GM18511 (cell line): ENCODE measurements at regions not wholly inside any gene's neighbourhood (a gene's known extent, or its start where the extent isn't known, plus 50 kb on each side); places are given as distances from the start of the nearest gene placed in this dataset.

ENCODE experiments used
- ATAC-seq: cut with Tn5 transposase; IDR thresholded peaks from one replicate; pipeline ENCODE4 v1.9.1; 2021; ENCODE audit warnings: mild to moderate bottlenecking, moderate library complexity; ENCODE audit not compliant: unreplicated experiment

- ATAC-seq: no peak
Observed at GRCh38 chr9:108217431-108218349, 638.1 kb downstream of the ACTL7B start.

- ATAC-seq: no peak
Observed at GRCh38 chr9:108213511-108213910, 642.3 kb downstream of the ACTL7B start.

GRCh38 chr9:108212184-108212583 lies 643.6 kb downstream of the ACTL7B start:
- ATAC-seq: no peak

- no peak for ATAC-seq
Observed at GRCh38 chr9:108211411-108211955, 644.3 kb downstream of the ACTL7B start.

GRCh38 chr9:108209132-108209685 lies 646.6 kb downstream of the ACTL7B start:
- no peak for ATAC-seq

- ATAC-seq: no peak
Observed at GRCh38 chr9:108207561-108208165, 648.1 kb downstream of the ACTL7B start.

- no peak for ATAC-seq
Observed at GRCh38 chr9:108205276-108205675, 650.5 kb downstream of the ACTL7B start.

- no peak for ATAC-seq
Observed at GRCh38 chr9:108197899-108198298, 657.9 kb downstream of the ACTL7B start.

- ATAC-seq: no peak
Observed at GRCh38 chr9:108197008-108197365, 658.8 kb downstream of the ACTL7B start.

- no peak for ATAC-seq
Observed at GRCh38 chr9:108196332-108197007, 659.3 kb downstream of the ACTL7B start.

GRCh38 chr9:108194154-108194553 lies 661.6 kb downstream of the ACTL7B start:
- ATAC-seq: no peak

- no peak for ATAC-seq
Observed at GRCh38 chr9:108193026-108193710, 662.6 kb downstream of the ACTL7B start.

GRCh38 chr9:108191065-108191464 lies 664.7 kb downstream of the ACTL7B start:
- ATAC-seq: no peak

GRCh38 chr9:108188976-108189375 lies 666.8 kb downstream of the ACTL7B start:
- no peak for ATAC-seq

GRCh38 chr9:108188482-108188881 lies 667.3 kb downstream of the ACTL7B start:
- no peak for ATAC-seq

GRCh38 chr9:108186642-108187395 lies 669.0 kb downstream of the ACTL7B start:
- no peak for ATAC-seq

- no peak for ATAC-seq
Observed at GRCh38 chr9:108185613-108186012, 670.2 kb downstream of the ACTL7B start.

GRCh38 chr9:108184941-108185340 lies 670.8 kb downstream of the ACTL7B start:
- no peak for ATAC-seq

GRCh38 chr9:108184009-108184408 lies 671.8 kb downstream of the ACTL7B start:
- no peak for ATAC-seq

- ATAC-seq: peak; percentile 97
Observed at GRCh38 chr9:108182950-108183381, 672.8 kb downstream of the ACTL7B start.
